GM23338 (cell line): ENCODE measurements at regions not wholly inside any gene's neighbourhood (a gene's known extent, or its start where the extent isn't known, plus 50 kb on each side); places are given as distances from the start of the nearest gene placed in this dataset.

ENCODE experiments used
- CREB1 ChIP-seq: fragments of 250-450 bp; sonication (Bioruptor Pico); IDR thresholded peaks from 2 replicates; pipeline ENCODE4 v1.5.0; 2020; ENCODE audit warnings: low read depth, mild to moderate bottlenecking, moderate library complexity
- CTCF ChIP-seq, 2 experiments: fragments of 200-600 bp in 1 of 2; sonication (generic) in 1 of 2; conservative IDR thresholded peaks; 2 replicates each; pipeline versions ENCODE4 v1.5.1 to v1.6.1; 2016 to 2017; ENCODE audit warnings: antibody characterized with exemption in 2 of 2, low read depth in 2 of 2, mild to moderate bottlenecking in 2 of 2, moderate library complexity in 1 of 2
- EZH2 ChIP-seq: fragments of 200-600 bp; sonication (generic); IDR thresholded peaks from one replicate; pipeline ENCODE4 v1.8.0; 2017; ENCODE audit warnings: antibody characterized with exemption, mild to moderate bottlenecking, low read depth; ENCODE audit not compliant: unreplicated experiment
- EZH2phosphoT487 ChIP-seq: fragments of 200-600 bp; sonication (generic); IDR thresholded peaks from one replicate; pipeline ENCODE4 v1.8.1; 2018; ENCODE audit warnings: antibody characterized with exemption; ENCODE audit not compliant: unreplicated experiment
- JUNB ChIP-seq: IDR thresholded peaks from one replicate; pipeline ENCODE4 v1.6.1; 2016; ENCODE audit warnings: antibody characterized with exemption; ENCODE audit not compliant: unreplicated experiment
- NANOG ChIP-seq: IDR thresholded peaks from 2 replicates; pipeline ENCODE4 v1.6.1; 2016; ENCODE audit warnings: antibody characterized with exemption, borderline replicate concordance
- POLR2AphosphoS5 ChIP-seq: IDR thresholded peaks from 2 replicates; pipeline ENCODE4 v1.6.1; 2016; ENCODE audit warnings: antibody characterized with exemption, low read depth
- STAT1 ChIP-seq: IDR thresholded peaks from one replicate; pipeline ENCODE4 v1.6.1; 2016; ENCODE audit warnings: antibody characterized with exemption; ENCODE audit not compliant: unreplicated experiment
- ZNF114 ChIP-seq: fragments of 250-450 bp; sonication (Bioruptor Pico); IDR thresholded peaks from 2 replicates; pipeline ENCODE4 v1.5.0; 2020; ENCODE audit warnings: mild to moderate bottlenecking, moderate library complexity
- ZNF331 ChIP-seq: fragments of 250-450 bp; sonication (Bioruptor Pico); IDR thresholded peaks from 2 replicates; pipeline ENCODE4 v1.5.0; 2020; ENCODE audit warnings: low read depth, mild to moderate bottlenecking, moderate library complexity
- TF ChIP-seq, protein P1 (sequence below): IDR thresholded peaks from one replicate; pipeline ENCODE4 v1.6.1; 2018; ENCODE audit warnings: antibody characterized with exemption; ENCODE audit not compliant: unreplicated experiment
- TF ChIP-seq, protein P2 (sequence below): IDR thresholded peaks from 2 replicates; pipeline ENCODE4 v1.6.1; 2016; ENCODE audit warnings: antibody characterized with exemption

GRCh38 chr3:76760336-76760735 is 279.6 kb upstream of the ROBO2 start:
- TF ChIP-seq POLR2AphosphoS5 (no peak), CTCF (conservative IDR thresholded peaks at IDR 0.05; ENCODE audit: low read depth in 2 of 2) (no peak), CREB1 (CRISPR knock-in tag) (no peak), EZH2phosphoT487 (no peak), EZH2 (no peak), JUNB (no peak), STAT1 (no peak), NANOG (no peak), ZNF331 (no peak), ZNF114 (CRISPR knock-in tag) (no peak)
- TF ChIP-seq, protein P1, sequence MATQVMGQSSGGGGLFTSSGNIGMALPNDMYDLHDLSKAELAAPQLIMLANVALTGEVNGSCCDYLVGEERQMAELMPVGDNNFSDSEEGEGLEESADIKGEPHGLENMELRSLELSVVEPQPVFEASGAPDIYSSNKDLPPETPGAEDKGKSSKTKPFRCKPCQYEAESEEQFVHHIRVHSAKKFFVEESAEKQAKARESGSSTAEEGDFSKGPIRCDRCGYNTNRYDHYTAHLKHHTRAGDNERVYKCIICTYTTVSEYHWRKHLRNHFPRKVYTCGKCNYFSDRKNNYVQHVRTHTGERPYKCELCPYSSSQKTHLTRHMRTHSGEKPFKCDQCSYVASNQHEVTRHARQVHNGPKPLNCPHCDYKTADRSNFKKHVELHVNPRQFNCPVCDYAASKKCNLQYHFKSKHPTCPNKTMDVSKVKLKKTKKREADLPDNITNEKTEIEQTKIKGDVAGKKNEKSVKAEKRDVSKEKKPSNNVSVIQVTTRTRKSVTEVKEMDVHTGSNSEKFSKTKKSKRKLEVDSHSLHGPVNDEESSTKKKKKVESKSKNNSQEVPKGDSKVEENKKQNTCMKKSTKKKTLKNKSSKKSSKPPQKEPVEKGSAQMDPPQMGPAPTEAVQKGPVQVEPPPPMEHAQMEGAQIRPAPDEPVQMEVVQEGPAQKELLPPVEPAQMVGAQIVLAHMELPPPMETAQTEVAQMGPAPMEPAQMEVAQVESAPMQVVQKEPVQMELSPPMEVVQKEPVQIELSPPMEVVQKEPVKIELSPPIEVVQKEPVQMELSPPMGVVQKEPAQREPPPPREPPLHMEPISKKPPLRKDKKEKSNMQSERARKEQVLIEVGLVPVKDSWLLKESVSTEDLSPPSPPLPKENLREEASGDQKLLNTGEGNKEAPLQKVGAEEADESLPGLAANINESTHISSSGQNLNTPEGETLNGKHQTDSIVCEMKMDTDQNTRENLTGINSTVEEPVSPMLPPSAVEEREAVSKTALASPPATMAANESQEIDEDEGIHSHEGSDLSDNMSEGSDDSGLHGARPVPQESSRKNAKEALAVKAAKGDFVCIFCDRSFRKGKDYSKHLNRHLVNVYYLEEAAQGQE: no peak
- TF ChIP-seq, protein P2, sequence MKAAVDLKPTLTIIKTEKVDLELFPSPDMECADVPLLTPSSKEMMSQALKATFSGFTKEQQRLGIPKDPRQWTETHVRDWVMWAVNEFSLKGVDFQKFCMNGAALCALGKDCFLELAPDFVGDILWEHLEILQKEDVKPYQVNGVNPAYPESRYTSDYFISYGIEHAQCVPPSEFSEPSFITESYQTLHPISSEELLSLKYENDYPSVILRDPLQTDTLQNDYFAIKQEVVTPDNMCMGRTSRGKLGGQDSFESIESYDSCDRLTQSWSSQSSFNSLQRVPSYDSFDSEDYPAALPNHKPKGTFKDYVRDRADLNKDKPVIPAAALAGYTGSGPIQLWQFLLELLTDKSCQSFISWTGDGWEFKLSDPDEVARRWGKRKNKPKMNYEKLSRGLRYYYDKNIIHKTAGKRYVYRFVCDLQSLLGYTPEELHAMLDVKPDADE: no peak
